MG63 (cell line): ENCODE measurements at regions not wholly inside any gene's neighbourhood (a gene's known extent, or its start where the extent isn't known, plus 50 kb on each side); places are given as distances from the start of the nearest gene placed in this dataset.

Experiments used
- DNase-seq: peaks from one replicate; pipeline ENCODE4 v3.0.0-alpha.2; 2020
- H3K27me3 ChIP-seq: fragments of 250-450 bp; sonication (Bioruptor Pico); 2 replicates; pipeline ENCODE4 v1.5.1; 2020; ENCODE audit warnings: mild to moderate bottlenecking, moderate library complexity
- H3K36me3 ChIP-seq: fragments of 250-450 bp; sonication (Bioruptor Pico); 2 replicates; pipeline ENCODE4 v1.5.1; 2020; ENCODE audit warnings: mild to moderate bottlenecking, moderate library complexity
- H3K4me3 ChIP-seq: fragments of 250-450 bp; sonication (Bioruptor Pico); 2 replicates; pipeline ENCODE4 v1.5.1; 2020; ENCODE audit warnings: mild to moderate bottlenecking, moderate library complexity
- H3K9me3 ChIP-seq: fragments of 250-450 bp; sonication (Bioruptor Pico); 2 replicates; pipeline ENCODE4 v1.5.1; 2020; ENCODE audit warnings: mild to moderate bottlenecking, moderate library complexity

- no peak overlapping the region for H3K4me3 ChIP-seq
- H3K27me3 ChIP-seq = no peaks in the 10 kb centered on the region
- DNase-seq = no peak
- H3K36me3 ChIP-seq = no peaks in the 10 kb centered on the region
- no peaks in the 10 kb centered on the region for H3K9me3 ChIP-seq
Observed at GRCh38 chr4:18321956-18322530, 300.5 kb upstream of the LCORL start.

- Histone ChIP-seq H3K27me3 (no peaks in the 10 kb centered on the region), H3K4me3 (no peak overlapping the region), H3K36me3 (no peaks in the 10 kb centered on the region), H3K9me3 (no peaks in the 10 kb centered on the region)
- no peak for DNase-seq
Observed at GRCh38 chr4:18319431-18319830, 297.9 kb upstream of the LCORL start.

- H3K4me3 ChIP-seq = no peak overlapping the region
- H3K36me3 ChIP-seq = no peaks in the 10 kb centered on the region
- DNase-seq = no peak
- H3K27me3 ChIP-seq = no peaks in the 10 kb centered on the region
- H3K9me3 ChIP-seq = no peaks in the 10 kb centered on the region
Observed at GRCh38 chr4:18318682-18319388, 297.3 kb upstream of the LCORL start.

DNA sequence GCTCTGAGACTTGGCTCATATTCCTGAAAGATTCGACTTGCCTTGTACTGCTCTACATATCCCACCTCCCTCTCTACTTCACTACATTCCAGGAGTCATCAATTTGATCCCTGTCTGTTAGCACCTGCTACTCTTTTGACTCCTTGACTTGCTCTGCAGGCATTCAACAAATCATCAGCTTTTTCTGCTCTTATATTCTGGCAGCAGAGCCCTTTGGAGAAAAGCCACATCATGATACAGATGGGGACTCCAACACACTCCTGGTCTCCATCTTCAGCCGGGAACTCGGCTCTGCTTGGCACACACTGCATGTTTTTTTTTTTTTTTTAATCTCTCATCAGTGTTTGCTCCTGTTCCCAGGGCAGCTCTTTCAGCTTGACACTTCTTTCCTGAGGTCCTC lies 293.2 kb upstream of the LCORL start:
- Histone ChIP-seq H3K27me3 (no peaks in the 10 kb centered on the region), H3K9me3 (no peaks in the 10 kb centered on the region), H3K36me3 (no peaks in the 10 kb centered on the region), H3K4me3 (no peak overlapping the region)
- DNase-seq = no peak

DNA sequence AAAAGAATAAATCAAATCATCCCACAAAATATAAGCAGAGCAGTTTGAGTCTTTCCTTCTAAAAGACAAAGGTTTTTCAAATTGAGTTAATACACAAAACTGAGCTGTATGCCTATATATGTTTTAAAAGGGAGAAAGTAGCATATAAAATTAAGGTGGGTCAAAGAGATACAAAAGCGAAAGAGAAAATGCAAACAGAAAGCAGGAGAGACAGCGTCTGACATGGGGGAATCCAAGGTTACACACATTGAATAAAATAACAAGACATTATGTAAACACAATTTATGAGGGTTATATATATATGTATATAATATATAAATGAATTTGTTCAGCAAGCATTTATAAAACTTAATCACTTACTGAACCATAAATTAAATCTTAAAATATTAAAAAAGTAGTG lies 276.1 kb upstream of the LCORL start:
- Histone ChIP-seq H3K4me3 (no peak overlapping the region), H3K9me3 (no peaks in the 10 kb centered on the region), H3K36me3 (no peaks in the 10 kb centered on the region), H3K27me3 (no peaks in the 10 kb centered on the region)
- DNase-seq = no peak

GRCh38 chr4:18296411-18296810 lies 274.9 kb upstream of the LCORL start:
- Histone ChIP-seq H3K27me3 (no peaks in the 10 kb centered on the region), H3K9me3 (no peaks in the 10 kb centered on the region), H3K36me3 (no peaks in the 10 kb centered on the region), H3K4me3 (no peak overlapping the region)
- DNase-seq = no peak

DNA sequence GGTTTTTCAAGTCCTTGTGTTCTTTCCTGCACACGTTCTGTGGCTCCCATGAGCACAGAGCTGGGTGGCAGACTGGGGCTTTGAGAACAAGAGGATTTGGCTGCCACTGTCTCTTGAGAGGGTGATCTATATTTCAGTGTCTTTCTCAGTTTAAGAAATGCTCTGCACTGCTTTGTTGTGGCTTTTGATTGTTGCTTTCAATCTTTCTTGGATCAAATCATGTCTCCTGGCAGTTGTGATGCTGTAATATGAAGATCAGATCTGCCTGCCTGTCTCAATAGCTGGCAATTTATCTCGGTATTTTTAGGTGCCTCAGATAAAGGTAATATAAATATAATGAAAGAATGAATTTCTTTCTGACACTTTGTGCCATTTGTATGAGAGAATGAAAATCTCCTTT lies 273.3 kb upstream of the LCORL start:
- no peak for DNase-seq
- Histone ChIP-seq H3K27me3 (no peaks in the 10 kb centered on the region), H3K4me3 (no peak overlapping the region), H3K9me3 (no peaks in the 10 kb centered on the region), H3K36me3 (no peaks in the 10 kb centered on the region)

GRCh38 chr4:18294021-18294420 lies 272.5 kb upstream of the LCORL start:
- DNase-seq = no peak
- Histone ChIP-seq H3K4me3 (no peak overlapping the region), H3K27me3 (no peaks in the 10 kb centered on the region), H3K36me3 (no peaks in the 10 kb centered on the region), H3K9me3 (no peaks in the 10 kb centered on the region)

- H3K27me3 ChIP-seq = no peaks in the 10 kb centered on the region
- no peaks in the 10 kb centered on the region for H3K36me3 ChIP-seq
- no peak overlapping the region for H3K4me3 ChIP-seq
- no peaks in the 10 kb centered on the region for H3K9me3 ChIP-seq
- DNase-seq = no peak
Observed at GRCh38 chr4:18292411-18292810, 270.9 kb upstream of the LCORL start.

- H3K27me3 ChIP-seq = no peaks in the 10 kb centered on the region
- no peak for DNase-seq
- H3K36me3 ChIP-seq = no peaks in the 10 kb centered on the region
- no peak overlapping the region for H3K4me3 ChIP-seq
- H3K9me3 ChIP-seq = no peaks in the 10 kb centered on the region
Observed at GRCh38 chr4:18291981-18292380, 270.4 kb upstream of the LCORL start.

GRCh38 chr4:18291256-18291655 lies 269.7 kb upstream of the LCORL start:
- no peaks in the 10 kb centered on the region for H3K9me3 ChIP-seq
- no peak for DNase-seq
- no peaks in the 10 kb centered on the region for H3K36me3 ChIP-seq
- H3K4me3 ChIP-seq = no peak overlapping the region
- H3K27me3 ChIP-seq = no peaks in the 10 kb centered on the region

- no peak overlapping the region for H3K4me3 ChIP-seq
- H3K27me3 ChIP-seq = no peaks in the 10 kb centered on the region
- H3K9me3 ChIP-seq = no peaks in the 10 kb centered on the region
- DNase-seq = no peak
- no peaks in the 10 kb centered on the region for H3K36me3 ChIP-seq
Observed at GRCh38 chr4:18285357-18285756, 263.8 kb upstream of the LCORL start.

DNA sequence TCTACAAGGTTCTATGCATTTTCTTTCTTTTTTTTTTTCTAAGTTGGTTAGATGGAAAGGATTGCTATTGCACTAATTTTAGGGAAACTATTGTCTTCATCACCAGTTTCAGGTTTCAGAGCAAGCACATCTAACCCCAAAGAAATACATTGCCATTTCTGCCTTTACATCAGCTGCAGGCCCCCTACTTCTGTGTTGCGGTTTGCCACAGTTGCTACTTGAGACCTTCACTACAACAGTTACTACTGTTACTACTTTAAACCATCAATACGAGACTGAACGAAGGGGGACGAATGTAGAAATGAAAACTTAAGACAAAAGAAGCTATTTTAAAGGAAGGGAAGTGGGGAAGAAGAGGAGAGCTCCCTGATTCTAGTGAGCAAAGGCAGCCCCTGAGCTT lies 256.7 kb upstream of the LCORL start:
- H3K4me3 ChIP-seq = no peak overlapping the region
- no peaks in the 10 kb centered on the region for H3K36me3 ChIP-seq
- H3K9me3 ChIP-seq = no peaks in the 10 kb centered on the region
- no peaks in the 10 kb centered on the region for H3K27me3 ChIP-seq
- no peak for DNase-seq

- Histone ChIP-seq H3K9me3 (no peaks in the 10 kb centered on the region), H3K36me3 (no peaks in the 10 kb centered on the region), H3K27me3 (no peaks in the 10 kb centered on the region), H3K4me3 (no peak overlapping the region)
- DNase-seq = no peak
Observed at GRCh38 chr4:18262832-18263231, 241.3 kb upstream of the LCORL start.

GRCh38 chr4:18252052-18252451 lies 230.5 kb upstream of the LCORL start:
- no peaks in the 10 kb centered on the region for H3K9me3 ChIP-seq
- no peak overlapping the region for H3K4me3 ChIP-seq
- no peak for DNase-seq
- no peaks in the 10 kb centered on the region for H3K27me3 ChIP-seq
- no peaks in the 10 kb centered on the region for H3K36me3 ChIP-seq

- no peaks in the 10 kb centered on the region for H3K9me3 ChIP-seq
- H3K27me3 ChIP-seq = no peaks in the 10 kb centered on the region
- DNase-seq = no peak
- no peak overlapping the region for H3K4me3 ChIP-seq
- no peaks in the 10 kb centered on the region for H3K36me3 ChIP-seq
Observed at GRCh38 chr4:18250564-18250963, 229.0 kb upstream of the LCORL start.

GRCh38 chr4:18248611-18249010 lies 227.1 kb upstream of the LCORL start:
- H3K27me3 ChIP-seq = no peaks in the 10 kb centered on the region
- no peaks in the 10 kb centered on the region for H3K9me3 ChIP-seq
- DNase-seq = no peak
- H3K4me3 ChIP-seq = no peak overlapping the region
- no peaks in the 10 kb centered on the region for H3K36me3 ChIP-seq

DNA sequence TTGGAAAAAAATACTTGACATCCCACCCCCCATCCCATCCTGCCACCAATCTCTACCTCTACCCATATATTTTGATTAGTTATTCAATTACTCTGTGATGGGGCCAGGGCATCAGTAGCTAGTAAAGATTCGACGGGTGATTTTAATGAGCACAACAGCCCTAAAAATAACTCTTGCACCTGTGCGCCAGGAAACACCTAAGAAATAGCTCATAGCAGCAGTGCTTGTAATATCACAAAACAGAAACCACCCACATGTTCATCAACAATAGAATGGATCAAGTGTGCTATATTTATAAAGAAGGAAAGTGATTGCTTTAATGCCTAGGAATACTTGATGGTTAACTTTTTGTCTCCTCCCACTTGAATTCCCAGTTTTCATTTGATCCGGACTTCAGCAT lies 225.6 kb upstream of the LCORL start:
- H3K36me3 ChIP-seq = no peaks in the 10 kb centered on the region
- no peak for DNase-seq
- no peaks in the 10 kb centered on the region for H3K27me3 ChIP-seq
- H3K9me3 ChIP-seq = no peaks in the 10 kb centered on the region
- no peak overlapping the region for H3K4me3 ChIP-seq
